Neural progenitor cell (in vitro differentiated cells): ENCODE measurements at regions not wholly inside any gene's neighbourhood (a gene's known extent, or its start where the extent isn't known, plus 50 kb on each side); places are given as distances from the start of the nearest gene placed in this dataset.

Experiments
- CTCF ChIP-seq: fragments of 200-600 bp; sonication (generic); IDR thresholded peaks from 2 replicates; pipeline ENCODE4 v1.5.1; 2017; ENCODE audit warnings: antibody characterized with exemption, mild to moderate bottlenecking
- EZH2 ChIP-seq: fragments of 200-600 bp; sonication (generic); IDR thresholded peaks from 2 replicates; pipeline ENCODE4 v1.6.1; 2017; ENCODE audit warnings: antibody characterized with exemption, mild to moderate bottlenecking, moderate library complexity

GRCh38 chr10:32114508-32114907 is 58.3 kb upstream of the KIF5B start:
- TF ChIP-seq CTCF (no peak), EZH2 (no peak)
